OCI-LY1 (cell line): ENCODE measurements at regions not wholly inside any gene's neighbourhood (a gene's known extent, or its start where the extent isn't known, plus 50 kb on each side); places are given as distances from the start of the nearest gene placed in this dataset.

ENCODE experiments used
- H2AFZ ChIP-seq: fragments of 200-600 bp; sonication (generic), shearing (Covaris generic); 2 replicates; pipeline ENCODE4 v1.6.0; 2014; ENCODE audit warnings: antibody characterized with exemption, mild to moderate bottlenecking, low read length
- H3F3A ChIP-seq: fragments of 200-600 bp; sonication (generic), shearing (Covaris generic); 2 replicates; pipeline ENCODE4 v1.6.0; 2014; ENCODE audit warnings: mild to moderate bottlenecking, antibody characterized with exemption, low read length, moderate library complexity; ENCODE audit not compliant: insufficient read depth
- H3K27ac ChIP-seq: fragments of 200-600 bp; sonication (generic); 2 replicates; pipeline ENCODE4 v1.5.1; 2014; ENCODE audit warnings: low read length, mixed run types, mild to moderate bottlenecking, low read depth; ENCODE audit not compliant: poor library complexity, severe bottlenecking
- H3K27me3 ChIP-seq: fragments of 200-600 bp; sonication (generic); 2 replicates; pipeline ENCODE4 v1.6.0; 2014; ENCODE audit warnings: antibody characterized with exemption, mild to moderate bottlenecking, low read length, moderate library complexity; ENCODE audit not compliant: insufficient read depth
- H3K36me3 ChIP-seq: fragments of 200-600 bp; sonication (generic); 2 replicates; pipeline ENCODE4 v1.6.1; 2014; ENCODE audit warnings: mild to moderate bottlenecking, antibody characterized with exemption, low read length, moderate library complexity, mixed read lengths; ENCODE audit not compliant: insufficient read depth
- H3K4me1 ChIP-seq: fragments of 200-600 bp; sonication (generic); 2 replicates; pipeline ENCODE4 v1.5.1; 2014; ENCODE audit warnings: mild to moderate bottlenecking, low read length, moderate library complexity; ENCODE audit not compliant: insufficient read depth, severe bottlenecking
- H3K4me2 ChIP-seq: fragments of 200-600 bp; sonication (generic), shearing (Covaris generic); 2 replicates; pipeline ENCODE4 v1.6.1; 2014; ENCODE audit warnings: low read length
- H3K4me3 ChIP-seq: fragments of 200-600 bp; sonication (generic); 2 replicates; pipeline ENCODE4 v1.5.1; 2014; ENCODE audit warnings: low read length, low read depth, mild to moderate bottlenecking, mixed read lengths; ENCODE audit not compliant: poor library complexity, severe bottlenecking
- H3K79me2 ChIP-seq: fragments of 200-600 bp; shearing (Covaris generic); 2 replicates; pipeline ENCODE4 v1.6.1; 2016; ENCODE audit warnings: mixed run types, low read length, mixed read lengths; ENCODE audit not compliant: insufficient read depth
- H3K9ac ChIP-seq: fragments of 200-600 bp; sonication (generic), shearing (Covaris generic); 2 replicates; pipeline ENCODE4 v1.6.1; 2014; ENCODE audit warnings: mild to moderate bottlenecking, low read length, mixed read lengths
- H3K9me2 ChIP-seq: fragments of 200-600 bp; sonication (generic), shearing (Covaris generic); 2 replicates; pipeline ENCODE4 v1.6.1; 2014; ENCODE audit warnings: low read depth, mild to moderate bottlenecking, low read length, mixed read lengths
- H3K9me3 ChIP-seq: fragments of 200-600 bp; shearing (Covaris generic); 2 replicates; pipeline ENCODE4 v1.6.1; 2014; ENCODE audit warnings: low read length, mixed read lengths
- H4K20me1 ChIP-seq: fragments of 200-600 bp; sonication (generic), shearing (Covaris generic); 2 replicates; pipeline ENCODE4 v1.6.0; 2016; ENCODE audit warnings: mild to moderate bottlenecking, low read length; ENCODE audit not compliant: insufficient read depth
- CTCF ChIP-seq: fragments of 200-600 bp; sonication (generic), shearing (Covaris generic); IDR thresholded peaks from 2 replicates; pipeline ENCODE4 v1.5.1; 2017; ENCODE audit warnings: mild to moderate bottlenecking, antibody characterized with exemption, low read length, moderate library complexity, mixed read lengths
- EZH2 ChIP-seq: fragments of 200-600 bp; sonication (generic), shearing (Covaris generic); IDR thresholded peaks from 2 replicates; pipeline ENCODE4 v1.8.0; 2017; ENCODE audit warnings: borderline replicate concordance, mixed run types, mild to moderate bottlenecking, antibody characterized with exemption, low read length, moderate library complexity, mixed read lengths

- H3K27ac ChIP-seq: no peak overlapping the region
- H3K9me3 ChIP-seq: no peaks in the 10 kb centered on the region
- H3K36me3 ChIP-seq: no peaks in the 10 kb centered on the region
- H3K9ac ChIP-seq: no peak overlapping the region
- no peaks in the 10 kb centered on the region for H3K9me2 ChIP-seq
- H3K27me3 ChIP-seq: no peaks in the 10 kb centered on the region
- H4K20me1 ChIP-seq: no peaks in the 10 kb centered on the region
- H3K4me2 ChIP-seq: no peak overlapping the region
- no peak overlapping the region for H3K4me3 ChIP-seq
- H3K4me1 ChIP-seq: no peaks in the 10 kb centered on the region
- no peaks in the 10 kb centered on the region for H3K79me2 ChIP-seq
- TF ChIP-seq CTCF (no peak), EZH2 (no peak)
- H3F3A ChIP-seq: no peaks in the 10 kb centered on the region
- no peak overlapping the region for H2AFZ ChIP-seq
Measured at GRCh38 chr4:41427931-41428600, 109.9 kb upstream of the LIMCH1 start.

- H3K4me2 ChIP-seq: no peak overlapping the region
- no peak overlapping the region for H3K27ac ChIP-seq
- H3K4me1 ChIP-seq: no peaks in the 10 kb centered on the region
- no peak overlapping the region for H2AFZ ChIP-seq
- no peak for TF ChIP-seq CTCF
- TF ChIP-seq EZH2: no peak
- no peaks in the 10 kb centered on the region for H3K27me3 ChIP-seq
- H3K36me3 ChIP-seq: no peaks in the 10 kb centered on the region
- no peaks in the 10 kb centered on the region for H3K9me3 ChIP-seq
- no peak overlapping the region for H3K9ac ChIP-seq
- H3K9me2 ChIP-seq: no peaks in the 10 kb centered on the region
- no peak overlapping the region for H3K4me3 ChIP-seq
- H3F3A ChIP-seq: no peaks in the 10 kb centered on the region
- no peaks in the 10 kb centered on the region for H3K79me2 ChIP-seq
- H4K20me1 ChIP-seq: no peaks in the 10 kb centered on the region
Measured at GRCh38 chr4:41428601-41429279, 109.2 kb upstream of the LIMCH1 start.

- Histone ChIP-seq H3K27ac (no peak overlapping the region), H3K4me1 (no peaks in the 10 kb centered on the region), H3K4me3 (no peak overlapping the region), H2AFZ (no peak overlapping the region), H3K27me3 (no peaks in the 10 kb centered on the region), H4K20me1 (no peaks in the 10 kb centered on the region), H3F3A (no peaks in the 10 kb centered on the region), H3K9me3 (no peaks in the 10 kb centered on the region), H3K9me2 (no peaks in the 10 kb centered on the region), H3K36me3 (no peaks in the 10 kb centered on the region), H3K9ac (no peak overlapping the region), H3K79me2 (no peaks in the 10 kb centered on the region), H3K4me2 (no peak overlapping the region)
- TF ChIP-seq CTCF (no peak), EZH2 (no peak)
Measured at GRCh38 chr4:41429280-41429669, 108.7 kb upstream of the LIMCH1 start.
